ENCODE measurements at regions not wholly inside any gene's neighbourhood (a gene's known extent, or its start where the extent isn't known, plus 50 kb on each side); places are given as distances from the start of the nearest gene placed in this dataset.
"Not testable (repeated sequence)": the region's sequence is repeated elsewhere in the genome, so short reads cannot be mapped to it uniquely, and the experiment has no call there.

GRCh38 chr5:53749621-53750020 lies 189.2 kb downstream of the NDUFS4 start:
- peaks cover 7% of the 10 kb centered on the region for H3K9me3 ChIP-seq (ENCODE audit: low read depth)
- H3F3A ChIP-seq (ENCODE audit: low read depth): no peaks in the 10 kb centered on the region
- no peak overlapping the region for H3K4me3 ChIP-seq
- no peaks in the 10 kb centered on the region for H3K27me3 ChIP-seq
- no peaks in the 10 kb centered on the region for H3K36me3 ChIP-seq
- H3K9ac ChIP-seq: no peak overlapping the region
- H3K79me2 ChIP-seq (ENCODE audit: low read depth): no peaks in the 10 kb centered on the region
- peaks cover 4% of the 10 kb centered on the region for H3K27me3 Mint-ChIP-seq (ENCODE audit: insufficient read depth, low read depth)
- no peak overlapping the region for H3K27ac Mint-ChIP-seq
- peaks cover 4% of the 10 kb centered on the region for H3K36me3 Mint-ChIP-seq
- H3K4me2 ChIP-seq: no peak overlapping the region
- no peaks in the 10 kb centered on the region for H3K4me1 Mint-ChIP-seq
- no peak overlapping the region for H3K4me3 Mint-ChIP-seq
- DNase-seq (ENCODE audit: low spot score): no peak
- H3K27ac ChIP-seq: no peak overlapping the region
- no peaks in the 10 kb centered on the region for H4K20me1 ChIP-seq (ENCODE audit: low read depth)
- no peaks in the 10 kb centered on the region for H3K4me1 ChIP-seq
- H3K9me3 Mint-ChIP-seq: peaks cover 35% of the 10 kb centered on the region
- no peak overlapping the region for H2AFZ ChIP-seq (replicated peaks)
- TF ChIP-seq CTCF (IDR thresholded peaks at IDR 0.05) (no peak), EZH2 (IDR thresholded peaks at IDR 0.05) (no peak)

GRCh38 chr5:53752282-53752681 lies 191.8 kb downstream of the NDUFS4 start:
- not testable (repeated sequence) for H4K20me1 ChIP-seq (ENCODE audit: low read depth); H3K9me3 ChIP-seq (ENCODE audit: low read depth); H3K36me3 Mint-ChIP-seq; H3K27me3 Mint-ChIP-seq (ENCODE audit: insufficient read depth, low read depth); H2AFZ ChIP-seq (replicated peaks); H3K27ac ChIP-seq; H3K4me1 Mint-ChIP-seq; H3K4me3 ChIP-seq; H3K4me3 Mint-ChIP-seq; H3K36me3 ChIP-seq; H3K79me2 ChIP-seq (ENCODE audit: low read depth); H3K9ac ChIP-seq; H3K4me1 ChIP-seq; H3K4me2 ChIP-seq; DNase-seq (ENCODE audit: low spot score); H3K27ac Mint-ChIP-seq; H3K27me3 ChIP-seq; H3F3A ChIP-seq (ENCODE audit: low read depth)
- peaks cover 37% of the 10 kb centered on the region for H3K9me3 Mint-ChIP-seq

- H3K9me3 Mint-ChIP-seq: peaks cover 4% of the 10 kb centered on the region
- H3F3A ChIP-seq (ENCODE audit: low read depth): no peaks in the 10 kb centered on the region
- no peak overlapping the region for H2AFZ ChIP-seq (replicated peaks)
- no peaks in the 10 kb centered on the region for H3K9me3 ChIP-seq (ENCODE audit: low read depth)
- H3K79me2 ChIP-seq (ENCODE audit: low read depth): no peaks in the 10 kb centered on the region
- no peaks in the 10 kb centered on the region for H3K36me3 ChIP-seq
- H3K4me2 ChIP-seq: no peak overlapping the region
- peaks cover 3% of the 10 kb centered on the region for H3K4me1 Mint-ChIP-seq
- no peaks in the 10 kb centered on the region for H4K20me1 ChIP-seq (ENCODE audit: low read depth)
- H3K4me1 ChIP-seq: no peaks in the 10 kb centered on the region
- H3K27ac ChIP-seq: no peak overlapping the region
- H3K27me3 Mint-ChIP-seq (ENCODE audit: insufficient read depth, low read depth): no peaks in the 10 kb centered on the region
- no peaks in the 10 kb centered on the region for H3K36me3 Mint-ChIP-seq
- H3K4me3 Mint-ChIP-seq: no peak overlapping the region
- H3K27me3 ChIP-seq: no peaks in the 10 kb centered on the region
- H3K4me3 ChIP-seq: no peak overlapping the region
- no peak overlapping the region for H3K27ac Mint-ChIP-seq
- no peak for DNase-seq (ENCODE audit: low spot score)
- H3K9ac ChIP-seq: no peak overlapping the region
- TF ChIP-seq EZH2phosphoT487 (IDR thresholded peaks at IDR 0.05) (no peak), EZH2 (IDR thresholded peaks at IDR 0.05) (no peak), CTCF (IDR thresholded peaks at IDR 0.05) (no peak)
Observed at GRCh38 chr5:53766673-53767072, 206.2 kb downstream of the NDUFS4 start.

GRCh38 chr5:53777864-53778618 lies 217.6 kb downstream of the NDUFS4 start:
- H2AFZ ChIP-seq (replicated peaks): no peak overlapping the region
- H3K27ac ChIP-seq: no peak overlapping the region
- TF ChIP-seq CTCF (IDR thresholded peaks at IDR 0.05) (no peak), EZH2phosphoT487 (IDR thresholded peaks at IDR 0.05) (no peak), EZH2 (IDR thresholded peaks at IDR 0.05) (no peak)

More at GRCh38 chr5:53777864-53778618, 217.6 kb downstream of the NDUFS4 start:
- H3K79me2 ChIP-seq (ENCODE audit: low read depth): no peaks in the 10 kb centered on the region
- H3K9me3 ChIP-seq (ENCODE audit: low read depth): no peaks in the 10 kb centered on the region
- H3K27ac Mint-ChIP-seq: no peak overlapping the region
- peaks cover 13% of the 10 kb centered on the region for H3K4me1 ChIP-seq
- no peak overlapping the region for H3K4me2 ChIP-seq
- H3K36me3 ChIP-seq: no peaks in the 10 kb centered on the region
- no peaks in the 10 kb centered on the region for H4K20me1 ChIP-seq (ENCODE audit: low read depth)
- H3K36me3 Mint-ChIP-seq: no peaks in the 10 kb centered on the region
- H3K4me3 Mint-ChIP-seq: no peak overlapping the region
- no peaks in the 10 kb centered on the region for H3K9me3 Mint-ChIP-seq
- no peaks in the 10 kb centered on the region for H3K27me3 Mint-ChIP-seq (ENCODE audit: insufficient read depth, low read depth)
- H3K4me1 Mint-ChIP-seq: peaks cover 6% of the 10 kb centered on the region
- H3K27me3 ChIP-seq: no peaks in the 10 kb centered on the region
- no peak for DNase-seq (ENCODE audit: low spot score)
- H3K4me3 ChIP-seq: no peak overlapping the region
- no peaks in the 10 kb centered on the region for H3F3A ChIP-seq (ENCODE audit: low read depth)
- H3K9ac ChIP-seq: no peak overlapping the region
